ENCODE measurements at regions not wholly inside any gene's neighbourhood (a gene's known extent, or its start where the extent isn't known, plus 50 kb on each side); places are given as distances from the start of the nearest gene placed in this dataset.

- TF ChIP-seq CTCF (conservative IDR thresholded peaks at IDR 0.05) (no peak), ZFX (IDR thresholded peaks at IDR 0.05) (no peak)
Measured at GRCh38 chr9:71308454-71308853, 187.0 kb upstream of the TRPM3 start.
